Erythroblast (primary cell): ENCODE measurements at regions not wholly inside any gene's neighbourhood (a gene's known extent, or its start where the extent isn't known, plus 50 kb on each side); places are given as distances from the start of the nearest gene placed in this dataset.

Source experiments
- GATA1 ChIP-seq: IDR thresholded peaks from 2 replicates; pipeline ENCODE4 v1.6.1; 2011; ENCODE audit warnings: low read depth, mild to moderate bottlenecking, control low read depth, low read length, moderate library complexity
- POLR2A ChIP-seq: IDR thresholded peaks from 2 replicates; pipeline ENCODE4 v1.6.1; 2011; ENCODE audit warnings: mild to moderate bottlenecking, low read length

- TF ChIP-seq POLR2A (no peak), GATA1 (no peak)
Observed at GRCh38 chr5:129387944-129388343, 72.2 kb upstream of the ADAMTS19 start.
